ENCODE measurements at regions not wholly inside any gene's neighbourhood (a gene's known extent, or its start where the extent isn't known, plus 50 kb on each side); places are given as distances from the start of the nearest gene placed in this dataset.

GRCh38 chr4:185925910-185926360, 113.9 kb upstream of the SORBS2 start:
- no peak overlapping the region for H3K27ac Mint-ChIP-seq
- no peak for DNase-seq
- POLR2A ChIA-PET = no interaction called here

GRCh38 chr4:185931375-185931774, 119.4 kb upstream of the SORBS2 start:
- intact Hi-C loops (cut with micrococcal nuclease) = no loop called here
- Mint-ChIP-seq H3K27ac (no peak overlapping the region), H3K4me1 (no peaks in the 10 kb centered on the region), H3K36me3 (ENCODE audit: low read depth) (no peaks in the 10 kb centered on the region), H3K9me3 (no peaks in the 10 kb centered on the region), H3K27me3 (peaks cover 13% of the 10 kb centered on the region), H3K4me3 (no peak overlapping the region)
- ChIA-PET POLR2A (no interaction called here), CTCF (no interaction called here)
- no peak for DNase-seq
- TF ChIP-seq, protein P1, sequence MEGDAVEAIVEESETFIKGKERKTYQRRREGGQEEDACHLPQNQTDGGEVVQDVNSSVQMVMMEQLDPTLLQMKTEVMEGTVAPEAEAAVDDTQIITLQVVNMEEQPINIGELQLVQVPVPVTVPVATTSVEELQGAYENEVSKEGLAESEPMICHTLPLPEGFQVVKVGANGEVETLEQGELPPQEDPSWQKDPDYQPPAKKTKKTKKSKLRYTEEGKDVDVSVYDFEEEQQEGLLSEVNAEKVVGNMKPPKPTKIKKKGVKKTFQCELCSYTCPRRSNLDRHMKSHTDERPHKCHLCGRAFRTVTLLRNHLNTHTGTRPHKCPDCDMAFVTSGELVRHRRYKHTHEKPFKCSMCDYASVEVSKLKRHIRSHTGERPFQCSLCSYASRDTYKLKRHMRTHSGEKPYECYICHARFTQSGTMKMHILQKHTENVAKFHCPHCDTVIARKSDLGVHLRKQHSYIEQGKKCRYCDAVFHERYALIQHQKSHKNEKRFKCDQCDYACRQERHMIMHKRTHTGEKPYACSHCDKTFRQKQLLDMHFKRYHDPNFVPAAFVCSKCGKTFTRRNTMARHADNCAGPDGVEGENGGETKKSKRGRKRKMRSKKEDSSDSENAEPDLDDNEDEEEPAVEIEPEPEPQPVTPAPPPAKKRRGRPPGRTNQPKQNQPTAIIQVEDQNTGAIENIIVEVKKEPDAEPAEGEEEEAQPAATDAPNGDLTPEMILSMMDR (IDR thresholded peaks at IDR 0.05) = no peak
- ATAC-seq (ENCODE audit: low read depth) = no peak

More at GRCh38 chr4:185925910-185926360, 113.9 kb upstream of the SORBS2 start:
- no peaks in the 10 kb centered on the region for H3K4me1 Mint-ChIP-seq
- CTCF ChIA-PET = no interaction called here
- peaks cover 7% of the 10 kb centered on the region for H3K27me3 Mint-ChIP-seq
- no peaks in the 10 kb centered on the region for H3K36me3 Mint-ChIP-seq (ENCODE audit: low read depth)
- intact Hi-C loops (cut with micrococcal nuclease) = no loop called here
- TF ChIP-seq, protein P1 (IDR thresholded peaks at IDR 0.05) = no peak
- peaks cover 3% of the 10 kb centered on the region for H3K9me3 Mint-ChIP-seq
- ATAC-seq (ENCODE audit: low read depth) = no peak
- H3K4me3 Mint-ChIP-seq = no peak overlapping the region

DNA sequence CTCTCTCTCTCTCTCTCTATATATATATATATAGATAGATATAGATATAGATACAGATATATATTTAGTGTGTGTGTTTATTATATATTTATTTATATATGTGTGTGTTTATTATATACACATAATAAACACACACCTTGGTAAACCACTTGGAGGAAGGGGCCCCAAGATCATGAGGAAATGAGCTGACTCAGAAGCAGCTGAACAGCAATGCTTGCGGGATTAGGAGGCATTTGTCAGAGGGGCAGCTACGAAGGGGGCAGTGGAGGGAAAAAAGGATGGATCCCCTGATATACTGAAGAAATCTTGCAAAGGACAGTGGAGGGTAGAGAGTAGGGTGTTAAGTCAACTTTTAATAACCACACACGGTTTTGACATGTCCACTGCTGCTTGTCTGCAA, 120.0 kb upstream of the SORBS2 start:
- DNase-seq (no peak), ATAC-seq (ENCODE audit: low read depth) (no peak)
- ChIA-PET POLR2A (no interaction called here), CTCF (no interaction called here)
- no peak overlapping the region for H3K27ac Mint-ChIP-seq
- H3K4me3 Mint-ChIP-seq = no peak overlapping the region
- peaks cover 12% of the 10 kb centered on the region for H3K27me3 Mint-ChIP-seq
- TF ChIP-seq, protein P1 (IDR thresholded peaks at IDR 0.05) = no peak
- no peaks in the 10 kb centered on the region for H3K9me3 Mint-ChIP-seq
- no peaks in the 10 kb centered on the region for H3K4me1 Mint-ChIP-seq
- H3K36me3 Mint-ChIP-seq (ENCODE audit: low read depth) = no peaks in the 10 kb centered on the region
- intact Hi-C loops (cut with micrococcal nuclease) = no loop called here

DNA sequence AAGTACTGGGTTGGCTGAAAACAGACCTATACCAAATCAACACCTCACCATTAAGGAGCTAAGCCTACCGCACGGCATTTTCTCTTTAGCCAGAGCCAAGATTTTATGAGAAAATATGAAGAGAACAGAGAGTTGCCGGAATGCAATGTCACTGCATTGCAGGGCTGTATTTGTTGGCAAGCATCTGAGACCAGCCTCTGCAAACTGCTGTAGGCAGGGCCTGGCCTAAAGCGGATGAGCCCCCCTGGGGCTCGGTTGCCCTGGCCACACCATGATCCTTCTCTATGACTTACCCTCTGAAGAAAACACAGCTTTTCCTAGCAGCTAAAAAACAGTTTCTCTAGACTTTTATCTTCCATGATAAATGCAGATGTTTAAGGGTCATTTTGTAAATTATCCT, 120.5 kb upstream of the SORBS2 start:
- Mint-ChIP-seq H3K27ac (no peak overlapping the region), H3K4me1 (no peaks in the 10 kb centered on the region), H3K4me3 (no peak overlapping the region), H3K27me3 (peaks cover 12% of the 10 kb centered on the region), H3K9me3 (no peaks in the 10 kb centered on the region), H3K36me3 (ENCODE audit: low read depth) (no peaks in the 10 kb centered on the region)
- POLR2A ChIA-PET = no interaction called here
- TF ChIP-seq, protein P1 (IDR thresholded peaks at IDR 0.05) = no peak
- intact Hi-C loops (cut with micrococcal nuclease) = no loop called here
- CTCF ChIA-PET = no interaction called here
- no peak for DNase-seq
- no peak for ATAC-seq (ENCODE audit: low read depth)

DNA sequence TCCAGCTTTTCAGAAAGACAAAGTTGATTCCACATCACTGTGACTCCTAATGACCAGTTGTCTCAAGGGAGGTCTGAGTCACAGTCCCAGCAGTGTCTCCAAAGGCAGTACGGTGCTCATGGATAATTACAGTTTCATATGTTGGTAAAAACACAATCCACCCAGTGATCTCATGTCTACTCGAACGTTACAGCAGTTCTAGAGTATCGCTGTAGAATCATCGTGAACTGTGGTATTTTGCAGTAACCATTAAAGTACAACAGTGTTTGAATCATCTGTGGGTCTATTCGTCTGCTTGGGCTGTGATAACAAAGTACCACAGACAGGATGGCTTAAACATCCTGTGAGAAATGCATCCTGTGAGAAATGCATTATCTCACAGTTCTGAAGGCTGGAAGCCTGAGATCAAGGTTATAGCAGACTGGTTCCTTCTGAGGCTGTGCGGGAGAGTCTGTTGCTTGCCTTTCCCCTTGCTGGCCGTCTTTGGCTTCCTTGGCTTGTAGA, 121.1 kb upstream of the SORBS2 start:
- H3K27me3 Mint-ChIP-seq = peaks cover 12% of the 10 kb centered on the region
- DNase-seq (no peak), ATAC-seq (ENCODE audit: low read depth) (no peak)
- H3K36me3 Mint-ChIP-seq (ENCODE audit: low read depth) = no peaks in the 10 kb centered on the region
- no peak overlapping the region for H3K4me3 Mint-ChIP-seq
- H3K4me1 Mint-ChIP-seq = no peaks in the 10 kb centered on the region
- ChIA-PET POLR2A (no interaction called here), CTCF (no interaction called here)
- intact Hi-C loops (cut with micrococcal nuclease) = no loop called here
- no peaks in the 10 kb centered on the region for H3K9me3 Mint-ChIP-seq
- TF ChIP-seq, protein P1 (IDR thresholded peaks at IDR 0.05) = no peak
- no peak overlapping the region for H3K27ac Mint-ChIP-seq

Data from activated B cell treated with CpG ODN at 0.5 μM for 24 hours (primary cell).